NCI-H446 (cell line): ENCODE measurements at regions not wholly inside any gene's neighbourhood (a gene's known extent, or its start where the extent isn't known, plus 50 kb on each side); places are given as distances from the start of the nearest gene placed in this dataset.

Source experiments
- DNase-seq, 2 experiments: peaks; one replicate each; lab custom pipeline; 2025; lab: John Stamatoyannopoulos, UW

DNA sequence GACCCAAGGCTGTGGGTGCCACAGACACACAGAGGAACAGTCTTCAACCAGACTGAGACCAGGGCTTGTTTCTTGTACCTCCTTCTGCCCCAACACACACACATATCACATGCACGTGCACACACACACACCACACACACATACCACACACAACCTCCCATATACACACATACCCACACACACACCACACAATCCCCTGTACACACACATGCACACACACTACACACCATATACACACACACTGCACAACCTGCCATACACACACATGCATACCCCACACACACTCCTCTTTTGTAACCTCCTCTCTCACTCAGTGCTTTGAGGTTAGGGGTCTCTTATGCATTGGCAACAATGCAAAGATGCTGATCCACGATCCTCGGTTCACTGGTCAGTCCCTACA, 217.0 kb downstream of the AJAP1 start:
- no peak for DNase-seq

DNA sequence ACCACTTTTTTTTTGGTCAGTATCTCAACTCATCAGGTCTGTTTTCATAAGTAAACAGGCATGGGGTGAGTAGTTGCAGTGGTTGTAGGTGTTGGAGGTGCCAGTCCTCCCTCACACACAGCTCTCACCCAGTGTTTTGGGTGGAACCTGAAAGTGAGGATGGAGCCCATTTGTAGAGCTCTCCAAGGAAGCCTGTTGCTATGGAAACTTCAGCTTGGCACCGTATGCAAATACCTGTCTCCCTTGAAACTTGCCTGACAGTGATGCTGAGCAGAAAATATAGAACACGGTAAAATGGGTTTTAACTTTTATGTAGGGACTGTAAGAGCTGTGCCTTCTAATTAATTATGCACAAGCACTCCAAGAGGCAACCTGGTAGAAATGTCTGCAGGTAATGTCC, 214.1 kb downstream of the AJAP1 start:
- no peak for DNase-seq

DNA sequence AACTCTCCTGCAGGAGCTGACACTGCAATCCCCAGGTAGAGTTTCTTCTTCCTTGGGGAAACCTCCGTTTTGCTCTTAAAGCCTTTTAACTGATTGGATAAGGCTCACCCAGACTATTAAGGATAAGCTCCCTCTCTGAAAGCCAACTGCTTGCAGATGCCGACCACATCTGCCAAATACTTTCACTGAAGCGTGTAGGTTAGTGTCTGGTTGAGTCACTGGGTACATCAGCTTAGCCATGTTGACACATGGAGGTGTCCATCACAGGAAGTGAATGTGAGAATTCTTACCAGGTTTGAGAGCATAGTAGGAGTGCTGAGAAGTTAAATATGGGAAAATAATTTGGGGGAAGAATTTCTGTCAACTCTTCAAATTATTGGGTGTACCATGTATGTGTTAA, 202.0 kb downstream of the AJAP1 start:
- no peak for DNase-seq

DNA sequence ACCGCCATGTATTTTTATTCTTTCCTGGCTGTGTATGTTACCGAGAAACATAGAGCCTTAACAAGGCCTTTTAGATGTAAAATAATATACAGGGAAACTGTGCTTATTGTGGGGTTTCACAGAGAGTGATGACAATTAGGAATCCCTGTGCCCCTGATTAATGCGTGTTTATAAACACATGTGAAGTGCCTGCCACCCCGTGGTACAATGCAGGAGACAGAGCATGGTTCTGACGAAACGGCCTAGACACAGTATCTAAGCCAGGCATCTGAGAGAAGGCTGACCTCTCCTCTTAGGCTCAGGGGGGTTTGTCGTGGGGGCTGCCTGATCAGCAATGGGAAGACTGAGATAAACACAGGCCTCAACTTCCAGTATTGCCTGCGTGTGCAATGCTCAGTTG, 200.0 kb downstream of the AJAP1 start:
- DNase-seq: no peak

DNA sequence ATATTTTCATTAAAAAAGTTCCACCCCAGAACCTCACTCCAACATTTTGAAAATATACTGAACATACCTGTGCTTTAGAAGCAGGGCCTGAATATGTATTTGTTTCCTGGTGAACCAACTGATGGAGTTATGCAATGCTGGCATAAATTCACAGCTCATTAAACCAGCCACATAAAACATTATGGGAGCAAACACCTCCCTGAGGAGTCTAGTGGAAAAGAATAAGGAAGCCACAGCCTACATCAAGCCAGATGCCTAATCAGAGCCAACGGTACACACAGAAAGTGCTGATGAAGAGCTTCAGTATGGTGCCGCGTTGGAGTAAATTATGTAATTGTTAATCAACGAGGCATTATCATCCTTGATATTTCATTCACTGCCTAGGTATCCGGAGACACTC, 199.5 kb downstream of the AJAP1 start:
- DNase-seq: no peak

DNA sequence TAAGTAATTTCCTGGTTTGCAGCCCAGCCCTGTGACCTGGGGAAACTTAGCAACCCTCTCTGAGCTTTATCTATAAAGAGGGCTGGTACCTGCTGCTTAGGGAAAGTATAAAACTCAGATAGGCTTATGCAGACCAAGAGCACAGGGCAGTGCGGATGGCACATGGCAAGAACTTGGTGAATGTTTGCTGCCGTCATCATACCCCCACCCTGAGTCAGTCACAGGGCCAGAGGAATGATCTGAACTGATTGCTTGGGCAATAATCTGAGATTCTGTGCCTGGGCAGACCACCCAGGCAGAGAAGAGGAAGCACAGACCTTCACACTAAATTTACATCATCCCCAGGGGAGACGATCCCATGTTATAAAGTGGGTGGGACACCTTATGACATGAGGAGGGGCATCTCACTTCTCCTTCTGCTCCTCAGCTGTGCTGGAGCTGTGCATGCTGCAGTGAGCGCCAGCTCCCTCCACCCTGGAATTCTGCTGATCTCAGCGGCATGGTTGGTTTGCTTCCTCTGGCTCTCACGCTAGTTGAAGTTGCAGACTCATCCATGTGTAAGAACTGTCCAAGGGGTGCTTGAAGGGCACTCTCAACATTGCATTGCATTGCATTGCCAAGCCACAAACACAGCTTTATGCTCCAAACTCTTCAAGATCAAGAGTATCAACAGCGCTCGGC, 197.1 kb downstream of the AJAP1 start:
- DNase-seq: no peak

DNA sequence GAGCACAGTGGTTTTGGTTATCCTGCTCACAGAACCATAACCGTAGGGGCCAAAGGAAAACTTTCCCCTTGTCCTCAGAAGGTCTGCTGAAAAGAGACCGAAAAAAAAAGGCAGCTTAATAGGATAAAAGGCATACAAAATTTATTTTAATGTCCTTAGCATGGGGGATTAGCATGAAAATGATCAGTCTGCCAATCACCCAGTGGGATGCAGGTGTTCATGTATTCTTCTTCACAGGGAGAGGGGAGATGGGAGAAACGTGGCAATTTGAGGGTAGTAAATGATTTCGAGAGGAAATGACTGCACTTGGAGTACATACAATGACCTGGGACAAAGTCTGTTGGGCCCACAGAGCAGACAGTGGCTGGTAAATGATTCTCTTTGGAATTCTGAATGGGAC, 194.0 kb downstream of the AJAP1 start:
- no peak for DNase-seq

DNA sequence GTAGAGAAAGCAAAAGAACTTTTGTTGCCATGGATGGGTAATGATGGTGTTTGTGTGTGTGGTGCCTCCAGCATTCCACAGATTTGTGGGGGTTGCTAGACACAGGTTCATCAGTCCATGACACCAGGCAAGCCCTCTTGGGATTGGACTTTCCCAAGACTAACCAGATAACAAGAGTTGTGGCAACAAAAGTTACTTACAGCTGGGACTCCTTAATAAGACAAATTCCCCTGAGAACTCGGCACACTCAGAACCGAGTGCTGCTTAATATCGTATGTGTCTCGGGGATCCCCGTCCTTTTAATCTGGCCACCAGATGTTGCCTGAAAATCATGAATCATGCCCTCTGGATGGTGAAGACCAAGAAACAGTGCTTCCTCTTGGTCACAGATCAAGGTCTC, 193.3 kb downstream of the AJAP1 start:
- DNase-seq: no peak
